ENCODE measurements at regions not wholly inside any gene's neighbourhood (a gene's known extent, or its start where the extent isn't known, plus 50 kb on each side); places are given as distances from the start of the nearest gene placed in this dataset.

DNA sequence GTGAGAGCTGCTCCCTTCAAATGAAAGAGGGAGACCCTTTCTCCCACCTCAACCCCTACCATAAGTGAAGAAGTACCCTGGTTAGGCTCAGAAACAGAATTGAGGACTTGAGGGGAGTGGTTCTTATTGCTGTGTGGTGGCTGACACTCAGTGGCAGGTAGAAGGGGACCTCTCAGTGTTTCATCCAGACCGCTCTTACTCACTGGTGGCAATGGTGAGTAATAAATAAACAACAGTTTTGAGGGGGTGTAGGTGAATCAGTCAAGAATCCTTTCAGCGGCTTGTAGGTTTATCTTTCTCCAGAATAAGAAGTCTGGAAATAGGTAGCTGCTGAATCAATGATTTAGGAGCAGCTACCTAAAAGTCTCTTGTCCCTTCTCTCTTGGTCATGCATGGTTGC is 403.4 kb upstream of the B3GAT1 start:
- 91% methylated on average over 2 of the region's 2 CpGs for WGBS
- intact Hi-C loops (cut with DNase I), result no loop called here
- Histone ChIP-seq H3K27ac (replicated peaks in 1 of 4) (no peak overlapping the region), H3K9me3 (no peaks in the 10 kb centered on the region), H3K36me3 (no peaks in the 10 kb centered on the region), H3K4me1 (no peaks in the 10 kb centered on the region), H3K4me3 (no peak overlapping the region), H3K27me3 (peaks cover 0 to 9% (median 2%) of the 10 kb centered on the region in 4 donors)
- TF ChIP-seq, protein P1, sequence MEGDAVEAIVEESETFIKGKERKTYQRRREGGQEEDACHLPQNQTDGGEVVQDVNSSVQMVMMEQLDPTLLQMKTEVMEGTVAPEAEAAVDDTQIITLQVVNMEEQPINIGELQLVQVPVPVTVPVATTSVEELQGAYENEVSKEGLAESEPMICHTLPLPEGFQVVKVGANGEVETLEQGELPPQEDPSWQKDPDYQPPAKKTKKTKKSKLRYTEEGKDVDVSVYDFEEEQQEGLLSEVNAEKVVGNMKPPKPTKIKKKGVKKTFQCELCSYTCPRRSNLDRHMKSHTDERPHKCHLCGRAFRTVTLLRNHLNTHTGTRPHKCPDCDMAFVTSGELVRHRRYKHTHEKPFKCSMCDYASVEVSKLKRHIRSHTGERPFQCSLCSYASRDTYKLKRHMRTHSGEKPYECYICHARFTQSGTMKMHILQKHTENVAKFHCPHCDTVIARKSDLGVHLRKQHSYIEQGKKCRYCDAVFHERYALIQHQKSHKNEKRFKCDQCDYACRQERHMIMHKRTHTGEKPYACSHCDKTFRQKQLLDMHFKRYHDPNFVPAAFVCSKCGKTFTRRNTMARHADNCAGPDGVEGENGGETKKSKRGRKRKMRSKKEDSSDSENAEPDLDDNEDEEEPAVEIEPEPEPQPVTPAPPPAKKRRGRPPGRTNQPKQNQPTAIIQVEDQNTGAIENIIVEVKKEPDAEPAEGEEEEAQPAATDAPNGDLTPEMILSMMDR (IDR thresholded peaks at IDR 0.05), result no peak
- TF ChIP-seq EP300 (IDR thresholded peaks at IDR 0.05) (no peak), POLR2AphosphoS5 (IDR thresholded peaks at IDR 0.05) (no peak), POLR2A (IDR thresholded peaks at IDR 0.05; ENCODE audit: low read depth) (no peak)
- DNase-seq (ENCODE audit: extremely low spot score), result no peak

DNA sequence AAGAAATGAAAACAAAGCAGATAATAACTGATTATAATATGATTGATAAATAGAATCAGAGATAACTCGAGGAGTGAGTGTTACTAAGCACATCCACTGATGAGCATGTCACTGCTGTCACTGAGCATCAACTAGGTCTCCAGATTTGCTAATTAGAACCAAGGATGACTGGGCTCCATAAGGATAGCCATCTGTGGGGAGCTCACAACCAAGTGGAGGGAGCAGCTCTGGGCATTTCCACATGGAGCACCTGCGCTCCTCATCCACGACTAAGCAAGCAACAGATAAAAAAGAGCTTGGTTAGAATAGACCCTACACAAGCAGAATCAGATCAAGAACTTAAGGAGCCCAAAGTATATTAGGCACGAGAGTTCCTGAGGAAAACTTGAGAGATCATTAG is 396.0 kb upstream of the B3GAT1 start:
- intact Hi-C loops (cut with DNase I), result no loop called here
- no peaks in the 10 kb centered on the region for H3K9me3 ChIP-seq
- TF ChIP-seq POLR2AphosphoS5 (IDR thresholded peaks at IDR 0.05), result no peak
- TF ChIP-seq, protein P1 (IDR thresholded peaks at IDR 0.05), result no peak
- no peaks in the 10 kb centered on the region for H3K4me1 ChIP-seq
- no peak overlapping the region for H3K4me3 ChIP-seq
- H3K27ac ChIP-seq (replicated peaks in 1 of 4), result no peak overlapping the region
- DNase-seq (ENCODE audit: extremely low spot score), result no peak
- no peaks in the 10 kb centered on the region for H3K36me3 ChIP-seq
- WGBS, result 90% methylated on average over 4 of the region's 4 CpGs
- peaks cover 0 to 19% (median 0%) of the 10 kb centered on the region in 4 donors for H3K27me3 ChIP-seq

DNA sequence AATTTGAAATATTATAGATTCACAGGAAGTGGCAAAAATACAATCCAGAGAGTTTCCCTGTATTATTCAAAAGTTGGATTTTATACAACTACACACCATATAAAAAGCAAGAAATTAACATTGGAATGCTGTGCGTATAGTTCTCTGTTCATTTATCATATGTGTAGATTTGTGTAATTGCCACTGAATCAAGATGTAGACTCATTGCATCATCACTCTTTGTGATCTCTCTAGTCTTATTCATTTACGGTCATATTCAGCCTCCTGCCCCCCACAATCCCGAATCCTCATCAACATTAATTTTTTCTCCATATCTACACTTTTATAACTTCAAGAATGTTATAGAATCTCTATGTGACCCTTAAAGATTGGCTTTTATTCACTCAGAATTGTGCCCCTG is 390.6 kb upstream of the B3GAT1 start:
- 82% methylated on average over 3 of the region's 3 CpGs for WGBS
- no peak for DNase-seq (ENCODE audit: extremely low spot score)

DNA sequence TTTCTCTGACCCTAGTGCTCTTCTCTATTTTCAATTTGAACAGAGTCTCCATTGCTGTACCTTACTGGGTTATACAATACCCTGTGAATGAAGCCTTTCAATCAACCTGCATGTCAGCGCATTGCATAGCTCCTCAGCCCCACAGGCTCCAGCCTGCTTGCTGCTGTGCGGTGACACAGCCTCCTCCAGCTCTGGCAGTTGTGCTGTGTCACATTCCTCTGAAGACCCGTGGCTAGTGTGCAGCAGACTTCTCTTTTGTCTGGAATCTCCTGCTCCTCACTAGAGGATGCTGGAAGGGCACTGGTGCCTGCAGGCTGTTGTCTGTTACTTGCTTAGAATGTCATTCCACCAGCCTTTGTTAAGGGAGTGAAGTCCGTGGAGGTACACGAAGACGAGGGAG is 390.1 kb upstream of the B3GAT1 start:
- DNase-seq (ENCODE audit: extremely low spot score), result peak; percentile 86
- no peak overlapping the region for H3K4me3 ChIP-seq
- no peaks in the 10 kb centered on the region for H3K9me3 ChIP-seq
- H3K4me1 ChIP-seq, result no peaks in the 10 kb centered on the region
- WGBS, result 49% methylated on average over 6 of the region's 6 CpGs
- H3K36me3 ChIP-seq, result no peaks in the 10 kb centered on the region
- TF ChIP-seq POLR2AphosphoS5 (IDR thresholded peaks at IDR 0.05) (no peak), EP300 (IDR thresholded peaks at IDR 0.05) (no peak), POLR2A (IDR thresholded peaks at IDR 0.05; ENCODE audit: low read depth) (no peak)
- TF ChIP-seq, protein P1 (IDR thresholded peaks at IDR 0.05), result no peak
- peaks cover 0 to 59% (median 0%) of the 10 kb centered on the region in 4 donors for H3K27me3 ChIP-seq
- no peak overlapping the region for H3K27ac ChIP-seq (replicated peaks in 1 of 4)
- intact Hi-C loops (cut with DNase I), result no loop called here

More for the DNA sequence above, 390.6 kb upstream of the B3GAT1 start:
- H3K9me3 ChIP-seq, result no peaks in the 10 kb centered on the region
- H3K4me3 ChIP-seq, result no peak overlapping the region
- H3K27me3 ChIP-seq, result peaks cover 0 to 55% (median 0%) of the 10 kb centered on the region in 4 donors
- H3K4me1 ChIP-seq, result no peaks in the 10 kb centered on the region
- intact Hi-C loops (cut with DNase I), result no loop called here
- H3K36me3 ChIP-seq, result no peaks in the 10 kb centered on the region
- TF ChIP-seq EP300 (IDR thresholded peaks at IDR 0.05) (no peak), POLR2AphosphoS5 (IDR thresholded peaks at IDR 0.05) (no peak), POLR2A (IDR thresholded peaks at IDR 0.05; ENCODE audit: low read depth) (no peak)
- TF ChIP-seq, protein P1 (IDR thresholded peaks at IDR 0.05), result no peak
- H3K27ac ChIP-seq (replicated peaks in 1 of 4), result no peak overlapping the region

DNA sequence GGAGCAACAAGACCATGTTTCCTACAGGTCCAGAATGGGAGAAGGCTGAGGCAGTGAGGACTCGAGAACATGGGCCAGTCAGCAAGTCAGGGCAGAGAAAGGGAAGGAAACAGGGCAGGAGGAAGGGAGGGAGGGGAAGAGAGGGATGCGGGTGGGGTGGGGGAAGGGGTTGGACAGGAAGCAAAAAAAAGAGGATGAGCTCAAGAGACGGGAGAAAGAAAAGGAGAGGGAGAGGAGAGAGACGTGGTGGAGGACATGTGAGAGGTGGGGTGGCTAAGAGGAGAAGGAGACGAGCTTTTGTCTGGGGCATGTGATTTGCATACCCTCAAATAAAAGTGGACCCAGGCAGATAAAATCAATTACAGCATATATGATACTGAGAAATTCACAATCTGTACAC is 389.5 kb upstream of the B3GAT1 start:
- intact Hi-C loops (cut with DNase I), result no loop called here
- H3K4me1 ChIP-seq, result no peaks in the 10 kb centered on the region
- 17% methylated on average over 5 of the region's 5 CpGs for WGBS

More for the DNA sequence above, 389.5 kb upstream of the B3GAT1 start:
- H3K27me3 ChIP-seq, result peaks cover 0 to 54% (median 0%) of the 10 kb centered on the region in 4 donors
- no peaks in the 10 kb centered on the region for H3K36me3 ChIP-seq
- H3K9me3 ChIP-seq, result no peaks in the 10 kb centered on the region
- peak; percentile 84 for DNase-seq (ENCODE audit: extremely low spot score)
- no peak overlapping the region for H3K4me3 ChIP-seq
- TF ChIP-seq POLR2AphosphoS5 (IDR thresholded peaks at IDR 0.05), result no peak
- TF ChIP-seq, protein P1 (IDR thresholded peaks at IDR 0.05), result no peak
- no peak for TF ChIP-seq EP300 (IDR thresholded peaks at IDR 0.05)
- no peak for TF ChIP-seq POLR2A (IDR thresholded peaks at IDR 0.05; ENCODE audit: low read depth)
- H3K27ac ChIP-seq (replicated peaks in 1 of 4), result no peak overlapping the region

Data from esophagus muscularis mucosa (tissue), 4 donors.